ENCODE measurements at regions not wholly inside any gene's neighbourhood (a gene's known extent, or its start where the extent isn't known, plus 50 kb on each side); places are given as distances from the start of the nearest gene placed in this dataset.
"Not testable (repeated sequence)": the region's sequence is repeated elsewhere in the genome, so short reads cannot be mapped to it uniquely, and the experiment has no call there.

GRCh38 chr7:89621925-89622641, 532.2 kb upstream of the STEAP1 start:
- no peak for DNase-seq

DNA sequence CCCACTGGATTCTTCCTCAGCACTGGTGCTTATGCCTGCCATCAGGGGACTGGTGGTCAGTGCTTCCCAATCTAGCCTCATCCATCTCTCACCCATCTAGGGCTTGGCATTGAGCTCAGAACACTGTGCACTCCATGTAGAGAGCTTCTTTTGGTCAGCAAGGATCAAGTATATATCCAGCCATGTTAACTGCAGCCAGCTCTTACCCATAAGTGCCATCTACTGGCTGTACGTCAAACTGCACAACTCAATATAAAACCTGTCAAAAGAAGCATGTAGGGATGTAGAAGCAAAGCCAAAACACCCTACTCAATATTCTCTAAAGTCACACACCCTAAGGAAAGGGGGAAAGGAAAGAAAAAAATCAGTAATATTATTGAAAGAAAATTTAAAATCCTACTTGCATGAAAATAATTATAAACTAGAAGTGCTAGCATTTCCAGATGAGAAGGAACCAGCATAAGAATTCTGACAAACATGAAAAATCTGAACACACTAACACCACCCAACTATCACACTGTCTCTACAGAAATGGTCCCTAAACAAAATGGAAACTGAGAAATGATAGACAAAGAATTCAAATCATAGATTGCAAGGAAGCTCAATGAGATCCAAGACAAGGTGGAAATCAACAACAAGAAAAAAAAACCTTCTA, 531.1 kb upstream of the STEAP1 start:
- peak; percentile 65 for DNase-seq

DNA sequence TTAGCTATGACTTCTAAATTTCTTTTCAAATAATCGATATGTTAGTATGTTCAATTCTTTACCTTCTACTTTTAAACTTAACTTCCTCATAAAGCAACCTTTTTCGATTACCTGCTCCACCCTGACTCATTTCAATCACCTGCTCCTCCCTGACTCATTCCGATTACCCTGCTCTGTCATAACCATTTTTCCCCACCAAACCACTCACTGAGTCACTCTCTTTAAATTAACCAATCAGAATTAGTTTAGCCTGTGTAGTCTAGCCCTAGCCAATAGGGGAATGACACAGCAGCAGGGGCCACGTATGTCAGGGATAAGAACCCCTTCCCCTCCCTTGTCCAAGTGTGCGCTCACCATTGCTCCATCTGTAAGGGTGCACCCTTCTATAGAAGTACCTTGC, 530.1 kb upstream of the STEAP1 start:
- DNase-seq, result not testable (repeated sequence)

DNA sequence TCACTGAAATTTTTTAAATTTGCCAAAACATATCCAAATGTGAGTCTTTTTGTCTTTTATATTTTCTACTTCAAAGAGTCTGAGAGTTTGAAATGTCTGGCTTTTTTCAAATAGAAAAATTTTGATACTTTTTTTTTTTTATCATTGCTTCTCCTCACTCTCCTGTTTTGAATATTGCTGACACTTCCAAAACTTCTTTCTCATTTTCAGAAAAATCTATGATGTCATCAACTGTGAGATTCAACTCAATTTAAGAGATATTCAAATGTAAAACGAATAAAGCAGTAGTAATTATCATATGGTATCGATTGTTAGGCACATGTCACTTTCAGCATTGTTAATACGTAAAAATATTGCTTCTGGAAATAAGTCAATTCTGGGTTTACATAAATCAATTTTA, 505.8 kb upstream of the STEAP1 start:
- DNase-seq, result no peak

GRCh38 chr7:89655946-89656345, 498.3 kb upstream of the STEAP1 start:
- DNase-seq, result no peak

DNA sequence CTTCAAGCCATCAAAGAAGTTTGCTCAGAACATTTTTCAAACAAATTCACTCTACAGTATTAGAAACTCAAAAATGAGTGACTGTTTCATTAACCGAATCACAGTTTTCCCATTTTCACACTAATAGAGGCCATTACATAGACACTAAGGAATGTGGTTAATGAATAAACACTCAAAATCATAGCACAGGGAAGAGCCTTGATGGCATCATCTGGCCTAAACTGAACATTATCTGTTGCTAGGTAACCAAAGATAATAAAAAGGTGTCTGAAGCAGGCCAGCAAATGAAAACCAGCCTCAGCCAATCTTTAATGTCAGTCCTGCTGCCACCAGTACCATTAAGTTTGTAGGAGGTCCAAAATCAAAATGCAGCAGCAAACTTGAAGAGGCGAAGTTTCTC, 492.4 kb upstream of the STEAP1 start:
- DNase-seq, result no peak

DNA sequence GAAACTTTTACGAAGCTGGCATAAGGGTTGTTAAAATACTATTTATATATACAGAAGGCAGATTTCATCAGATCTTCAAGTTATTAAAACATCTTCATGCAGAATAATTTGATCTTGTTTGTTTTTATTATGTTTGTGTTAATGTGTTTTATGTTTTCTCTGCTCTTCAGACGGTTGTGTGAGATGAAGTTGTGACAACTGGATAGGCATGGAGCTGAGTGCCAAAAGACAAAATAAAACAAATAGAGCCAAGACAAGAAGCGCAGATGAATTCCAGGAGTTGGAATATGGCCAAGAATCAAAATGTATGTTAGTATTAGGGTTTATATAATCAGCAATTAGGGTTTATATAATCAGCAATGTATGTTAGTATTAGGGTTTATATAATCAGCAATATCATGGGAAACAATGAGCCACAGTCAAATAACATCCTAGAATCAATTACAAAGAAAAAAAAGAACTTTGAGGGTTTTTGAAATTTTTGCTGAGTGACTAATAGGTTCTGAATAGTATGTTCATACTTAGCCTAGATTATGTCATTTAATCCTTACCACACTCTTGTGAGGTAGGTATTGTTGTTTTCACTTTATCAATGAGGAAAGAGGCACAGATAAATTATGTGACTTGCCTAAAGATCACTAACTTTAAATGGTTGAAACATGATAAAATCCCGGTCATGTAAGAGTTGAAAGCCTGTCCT, 488.0 kb upstream of the STEAP1 start:
- DNase-seq, result no peak

- DNase-seq, result no peak
These were observed 474.1 kb upstream of the STEAP1 start for GRCh38 chr7:89680161-89680560.

GRCh38 chr7:89681448-89681847, 472.8 kb upstream of the STEAP1 start:
- DNase-seq, result no peak

DNA sequence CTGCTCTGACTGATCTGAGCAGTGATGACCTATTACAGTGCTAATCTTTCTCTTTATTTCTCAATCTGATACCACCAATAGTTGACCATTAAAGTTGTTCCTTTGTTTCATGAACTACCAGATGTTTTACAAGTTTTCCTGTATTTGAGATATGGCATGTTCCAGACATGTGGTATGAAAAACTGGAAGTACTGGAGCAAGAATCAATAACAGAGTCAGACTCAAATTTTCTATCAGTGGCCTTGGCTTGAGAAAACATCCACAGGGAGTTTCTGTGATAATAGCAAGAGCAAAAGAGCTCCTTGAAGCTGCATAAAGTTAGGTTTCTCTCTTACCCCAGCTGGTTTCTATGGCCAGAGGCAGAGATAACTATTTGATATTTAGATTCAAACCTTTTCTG, 469.0 kb upstream of the STEAP1 start:
- no peak for DNase-seq

GRCh38 chr7:89687211-89687610, 467.1 kb upstream of the STEAP1 start:
- no peak for DNase-seq

DNA sequence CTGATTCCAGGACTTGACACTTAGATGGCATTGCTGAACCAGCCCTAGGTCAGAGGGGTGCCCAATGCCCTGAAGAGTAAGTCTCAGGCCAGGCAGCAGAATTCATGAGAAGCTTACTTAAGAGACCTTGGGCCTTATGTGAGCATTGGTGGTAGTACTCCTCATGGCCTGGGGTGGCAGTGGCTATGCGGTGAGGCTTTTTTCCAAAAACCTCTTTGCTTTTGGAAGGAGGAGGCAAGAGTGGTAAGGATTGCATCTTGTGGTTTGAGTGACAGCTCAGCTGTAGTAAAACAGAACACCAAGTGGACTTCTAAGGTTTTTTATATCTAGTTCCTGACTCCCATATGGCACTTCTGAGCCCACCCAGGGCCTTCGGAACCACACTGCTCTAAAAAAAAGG, 459.0 kb upstream of the STEAP1 start:
- DNase-seq, result peak; percentile 54

GRCh38 chr7:89714131-89714530, 440.1 kb upstream of the STEAP1 start:
- DNase-seq, result no peak

DNA sequence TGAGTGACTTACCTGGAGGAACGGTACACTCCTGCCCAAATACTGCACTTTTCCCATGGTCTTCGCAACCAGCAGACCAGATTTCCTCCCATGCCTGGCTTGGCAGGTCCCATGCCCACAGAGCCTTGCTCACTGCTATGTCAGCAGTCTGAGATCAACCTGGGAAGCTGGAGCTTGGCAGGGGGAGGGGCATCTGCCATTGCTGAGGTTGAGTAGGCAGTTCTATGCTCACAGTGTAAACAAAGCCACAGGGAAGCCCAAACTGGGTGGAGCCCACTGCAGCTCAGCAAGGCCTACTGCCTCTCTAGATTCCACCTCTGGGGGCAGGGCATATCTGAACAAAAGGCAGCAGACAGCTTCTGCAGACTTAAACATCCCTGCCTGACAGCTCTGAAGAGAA, 435.3 kb upstream of the STEAP1 start:
- DNase-seq, result peak; percentile 67

GRCh38 chr7:89728481-89728880, 425.8 kb upstream of the STEAP1 start:
- DNase-seq, result no peak

- no peak for DNase-seq
These were observed 422.4 kb upstream of the STEAP1 start for GRCh38 chr7:89731751-89732445.

- DNase-seq, result no peak
These were observed 415.7 kb upstream of the STEAP1 start for GRCh38 chr7:89738549-89738948.

GRCh38 chr7:89757910-89758309, 396.4 kb upstream of the STEAP1 start:
- no peak for DNase-seq

DNA sequence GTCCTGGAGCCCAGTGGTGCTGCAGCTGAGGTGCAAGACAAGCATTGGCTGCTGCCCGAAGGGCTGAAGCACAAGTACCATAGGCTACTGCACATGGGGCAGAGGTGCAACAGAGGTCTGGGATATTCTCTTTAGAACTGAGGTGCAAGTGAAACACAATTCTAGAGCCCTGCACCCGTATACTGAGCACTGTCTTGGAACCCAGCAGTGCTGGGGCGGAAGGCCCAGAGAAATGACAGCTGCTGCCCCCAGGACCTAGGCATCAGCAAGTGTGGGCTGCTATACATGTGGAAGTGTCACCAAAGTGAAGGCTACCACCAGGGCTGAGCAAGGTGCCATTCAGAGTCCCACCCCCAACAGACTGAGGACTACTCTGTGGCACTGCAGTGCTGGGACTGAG, 393.6 kb upstream of the STEAP1 start:
- no peak for DNase-seq

- no peak for DNase-seq
These were observed 393.1 kb upstream of the STEAP1 start for GRCh38 chr7:89761173-89761572.

DNA sequence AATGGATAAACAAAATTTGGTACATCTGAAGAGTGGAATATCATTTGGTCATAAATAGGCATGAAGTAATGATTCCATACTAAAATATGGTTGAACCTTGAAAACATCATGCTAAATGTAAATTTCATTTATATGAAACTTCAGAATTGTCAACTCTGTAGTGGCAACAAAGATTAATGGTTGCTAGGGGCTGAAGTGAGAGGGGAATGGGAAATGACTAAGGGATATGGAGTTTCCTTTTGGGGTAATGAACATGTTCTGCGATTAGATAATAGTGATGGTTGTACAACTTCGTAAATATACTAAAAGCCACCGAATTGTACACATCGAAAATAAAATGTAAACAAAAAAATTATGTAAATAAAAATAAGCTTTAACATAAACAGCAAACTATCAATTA, 384.1 kb upstream of the STEAP1 start:
- DNase-seq, result no peak

- no peak for DNase-seq
These were observed 383.1 kb upstream of the STEAP1 start for GRCh38 chr7:89771003-89771636.

GRCh38 chr7:89772276-89772675, 382.0 kb upstream of the STEAP1 start:
- no peak for DNase-seq
